Stimulated activated CD4-positive, alpha-beta T cell treated with anti-CD3 and anti-CD28 coated beads, Interleukin-4, amount 100 ng/mL, for 4 hours (primary cell): ENCODE measurements at regions not wholly inside any gene's neighbourhood (a gene's known extent, or its start where the extent isn't known, plus 50 kb on each side); places are given as distances from the start of the nearest gene placed in this dataset.

Experiments used
- DNase-seq, 2 experiments: peaks; one replicate each; pipeline ENCODE4 v3.0.0-alpha.2; 2020

DNA sequence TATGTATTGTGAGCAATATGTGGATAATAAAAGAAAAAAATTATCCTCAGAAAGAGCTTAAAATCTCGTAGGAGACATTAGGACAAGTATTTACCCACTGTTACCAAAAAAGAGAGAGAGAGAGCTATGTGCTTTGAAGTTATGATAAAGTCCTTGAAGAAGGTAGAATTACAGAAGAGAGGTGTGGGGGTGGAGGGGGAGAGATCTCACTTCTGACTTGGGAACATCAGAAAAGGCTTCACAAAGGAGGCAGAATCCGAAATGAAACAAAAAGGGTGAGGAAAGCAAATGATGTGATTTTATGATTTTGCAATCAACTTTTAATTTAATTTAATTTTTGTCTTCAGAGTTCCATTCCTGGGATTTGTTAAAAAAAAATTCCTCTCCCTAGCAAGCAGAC is 311.8 kb upstream of the ATP2B1 start:
- no peak for DNase-seq

DNA sequence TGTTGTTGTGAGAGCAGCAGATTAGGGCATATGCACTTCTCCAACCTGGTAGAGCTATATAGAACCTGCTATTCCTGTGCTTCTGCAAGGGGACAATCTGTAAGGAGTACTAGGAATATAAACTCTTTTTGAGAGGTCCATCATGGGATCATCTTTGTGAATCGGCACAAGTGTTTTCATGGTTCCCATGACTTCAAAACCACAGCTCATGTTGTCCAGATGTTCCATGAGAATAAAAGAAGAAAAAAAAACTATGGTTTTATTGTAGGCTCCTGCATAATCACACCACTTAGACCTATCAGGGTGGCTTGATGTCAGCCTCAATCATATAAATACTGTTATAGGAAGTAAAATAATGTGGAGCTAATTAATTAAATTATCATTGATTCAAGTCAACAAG is 311.4 kb upstream of the ATP2B1 start:
- no peak for DNase-seq

DNA sequence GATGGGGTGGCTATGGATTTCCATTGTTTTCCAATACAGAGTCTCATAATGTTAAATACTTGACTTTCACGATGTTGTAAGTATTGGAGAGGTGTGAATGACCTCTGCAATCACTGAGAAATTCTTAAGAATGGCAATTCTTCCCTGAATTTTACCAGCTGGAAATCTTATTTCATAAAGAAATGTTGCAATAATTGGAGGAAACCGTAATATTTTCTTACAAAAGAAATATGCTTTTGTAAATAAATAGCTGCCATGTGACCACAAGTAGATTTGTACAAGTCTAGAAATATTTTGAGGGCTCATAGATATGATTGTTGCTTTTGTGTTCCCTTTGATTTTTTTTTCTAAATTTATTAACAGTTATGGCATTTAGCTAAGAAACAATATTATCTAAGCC is 308.7 kb upstream of the ATP2B1 start:
- no peak for DNase-seq

DNA sequence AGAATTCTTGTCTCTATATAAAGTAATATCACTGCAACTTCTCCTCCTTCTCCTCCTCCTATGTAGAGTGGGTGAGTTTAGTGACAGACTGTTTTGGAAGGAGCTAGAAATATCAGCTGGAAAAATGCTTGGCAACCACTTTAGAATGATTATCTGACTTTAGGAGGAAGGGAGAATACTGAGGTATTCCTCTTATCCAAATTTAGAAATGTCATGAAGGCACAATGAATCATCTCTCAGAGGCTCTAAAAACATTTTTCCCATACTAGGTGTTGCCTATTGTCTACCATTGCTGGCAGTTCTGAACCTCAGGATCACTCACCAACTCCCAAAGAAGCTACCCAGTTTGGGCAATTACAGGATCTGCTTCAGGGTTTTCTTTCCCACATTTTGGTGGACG is 306.6 kb upstream of the ATP2B1 start:
- no peak for DNase-seq

DNA sequence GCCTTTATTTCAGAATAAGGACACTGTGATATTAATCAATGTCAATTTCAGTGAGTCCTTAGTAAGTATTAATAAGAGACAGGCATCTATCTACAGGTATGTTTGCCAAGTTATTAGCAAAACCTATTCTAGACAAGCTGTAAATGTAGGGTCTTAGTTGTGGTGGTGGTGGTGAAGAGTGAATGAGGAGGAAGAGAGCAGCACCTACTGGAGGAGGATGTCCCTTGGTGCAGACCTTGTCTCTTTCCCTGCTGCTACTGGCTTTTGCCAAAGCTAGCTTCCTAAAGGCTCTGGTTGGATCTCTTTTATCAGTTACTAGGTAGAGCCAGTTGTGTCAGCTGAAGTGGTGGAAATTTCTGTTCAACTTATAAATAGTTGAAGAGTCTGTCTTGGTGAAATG is 304.8 kb upstream of the ATP2B1 start:
- DNase-seq = no peak

DNA sequence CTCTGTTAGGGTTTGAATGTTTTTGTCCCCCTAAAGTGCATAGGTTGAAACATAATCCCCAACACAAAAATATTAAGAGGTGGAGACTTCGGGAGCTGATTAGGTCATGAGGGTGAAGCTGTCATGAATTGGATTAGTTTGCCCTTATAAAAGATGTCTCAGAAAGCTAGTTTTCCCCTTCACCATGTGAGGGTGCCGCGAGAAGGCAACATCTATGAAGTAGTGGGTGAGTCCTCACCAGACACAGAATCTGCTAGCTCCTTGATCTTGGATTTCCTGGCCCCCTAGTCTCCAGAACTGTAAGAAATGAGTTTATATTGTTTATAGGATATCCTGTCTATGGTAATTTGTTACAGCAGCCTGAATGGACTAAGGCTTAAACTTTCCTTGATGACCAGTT is 301.5 kb upstream of the ATP2B1 start:
- no peak for DNase-seq

DNA sequence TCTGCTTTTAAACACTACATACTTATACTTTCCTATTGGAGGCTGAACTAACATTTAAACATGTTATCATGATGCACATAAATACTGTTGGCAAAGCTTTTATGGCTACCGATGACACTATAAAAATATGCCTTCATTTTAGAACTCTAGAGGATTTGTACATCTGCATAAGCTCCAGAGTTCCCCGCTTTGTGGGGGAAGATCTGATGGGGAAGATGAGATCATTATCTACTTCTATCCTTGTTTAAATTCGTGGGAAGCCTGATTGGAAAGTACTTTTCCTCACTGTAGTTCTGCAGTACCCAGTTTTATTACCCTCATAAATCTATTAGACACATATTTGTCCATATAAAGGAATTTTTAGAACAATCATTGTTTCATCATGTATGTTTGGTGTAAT is 299.6 kb upstream of the ATP2B1 start:
- DNase-seq = no peak

DNA sequence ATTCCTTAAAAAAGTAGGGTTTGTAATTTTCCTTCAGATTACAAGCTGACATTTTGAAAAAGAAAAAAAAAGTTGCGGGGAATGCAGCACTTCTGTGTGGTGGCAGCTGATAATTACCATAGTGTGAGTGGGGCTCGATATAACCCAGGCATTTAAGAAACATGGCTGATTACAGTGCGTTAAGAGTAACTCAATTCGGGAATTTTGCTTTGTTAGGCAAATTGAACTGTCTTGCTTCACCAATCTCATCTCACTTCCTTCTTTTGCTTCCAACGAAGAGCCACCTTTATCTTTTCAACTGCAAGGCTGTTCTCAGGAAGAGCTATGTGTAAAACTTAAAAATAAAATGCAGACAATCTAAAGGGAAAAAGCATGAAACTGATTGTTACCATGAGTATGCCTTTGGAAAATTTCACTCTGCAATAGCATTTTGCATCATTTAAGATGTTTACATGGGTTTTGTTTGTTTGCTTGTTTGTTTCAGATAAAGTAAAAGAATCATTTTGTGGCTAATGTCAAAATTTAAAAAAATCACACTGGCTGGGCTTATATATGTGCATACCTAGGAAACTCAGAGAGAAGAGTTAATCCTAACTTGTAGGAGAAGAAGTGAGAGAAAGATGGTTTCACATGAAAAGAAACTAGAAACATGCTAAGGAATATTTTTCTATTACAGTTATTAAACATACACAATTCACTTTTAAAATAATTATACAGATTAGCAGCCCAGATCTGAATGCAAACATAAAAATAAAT is 295.9 kb upstream of the ATP2B1 start:
- DNase-seq = no peak

DNA sequence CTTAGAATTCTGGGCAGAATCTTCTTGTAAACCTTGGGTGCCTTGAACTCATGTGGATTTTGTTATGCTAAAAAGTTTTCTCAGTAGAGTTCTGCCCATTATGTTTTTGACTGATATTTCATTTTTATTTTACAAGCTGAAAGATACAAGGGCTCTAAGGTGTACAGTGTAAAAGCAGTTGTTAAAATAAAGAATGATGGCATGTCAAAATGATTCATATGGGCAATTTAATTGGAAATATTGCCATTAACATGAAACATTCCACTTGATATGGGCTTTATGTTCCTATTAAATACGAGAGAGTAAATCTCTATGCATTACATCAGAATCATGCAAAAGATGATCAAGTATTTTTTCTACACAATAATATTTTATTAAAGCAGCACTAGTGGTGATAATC is 295.1 kb upstream of the ATP2B1 start:
- DNase-seq = no peak

DNA sequence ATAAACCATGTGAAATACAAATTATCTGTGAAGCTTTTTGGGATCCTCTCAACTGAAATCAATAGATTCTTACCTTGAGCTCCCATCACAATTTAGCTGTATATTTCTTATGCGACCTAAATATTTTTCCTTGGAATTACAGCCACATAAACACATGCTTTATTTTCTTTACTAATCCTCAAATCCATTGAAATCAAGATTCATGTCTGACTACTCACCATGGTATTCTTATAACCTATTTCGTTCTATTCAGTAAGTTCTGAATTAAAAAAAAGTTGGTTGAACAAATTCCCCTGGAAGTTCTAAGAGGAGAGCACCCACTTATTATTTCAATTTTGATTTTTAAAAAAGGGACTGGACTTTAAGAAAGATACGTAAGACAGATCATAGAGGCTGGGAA is 292.1 kb upstream of the ATP2B1 start:
- no peak for DNase-seq

DNA sequence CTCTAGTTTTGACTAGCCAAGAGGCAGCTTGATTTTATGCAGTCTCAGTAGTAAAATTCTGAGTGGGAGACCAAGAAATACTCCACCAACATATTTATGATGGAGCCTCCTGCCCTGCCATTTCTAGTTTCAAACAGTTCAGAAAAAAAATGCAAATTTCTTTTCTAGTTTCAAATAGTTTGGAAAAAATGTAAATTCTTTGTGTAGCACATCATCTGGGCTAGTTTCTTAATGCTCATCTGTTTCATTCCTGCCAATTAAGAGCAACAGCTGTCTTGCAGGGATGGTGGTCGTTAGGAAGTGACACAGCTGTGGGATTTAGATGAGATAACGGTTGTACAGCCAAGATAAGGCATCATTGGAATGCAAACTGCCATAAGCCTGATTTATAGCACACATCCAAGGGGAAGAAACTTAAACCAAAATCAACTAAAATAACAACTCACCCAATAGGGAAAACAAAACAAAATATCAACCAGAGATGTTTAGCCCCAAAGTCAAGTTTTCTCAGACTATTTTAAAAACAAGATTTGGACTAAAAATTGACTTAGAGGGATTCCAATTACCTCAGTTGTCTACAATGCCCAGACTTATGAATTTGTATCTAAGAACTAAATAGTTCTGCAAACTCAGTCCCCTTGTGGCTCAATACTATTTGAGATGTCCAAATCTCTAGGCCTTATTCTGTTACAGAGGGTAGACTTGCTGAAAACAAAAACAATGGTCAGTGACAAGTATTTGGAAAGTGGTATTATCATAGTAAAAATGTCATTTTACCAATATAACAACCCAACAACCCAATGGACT is 291.3 kb upstream of the ATP2B1 start:
- no peak for DNase-seq

DNA sequence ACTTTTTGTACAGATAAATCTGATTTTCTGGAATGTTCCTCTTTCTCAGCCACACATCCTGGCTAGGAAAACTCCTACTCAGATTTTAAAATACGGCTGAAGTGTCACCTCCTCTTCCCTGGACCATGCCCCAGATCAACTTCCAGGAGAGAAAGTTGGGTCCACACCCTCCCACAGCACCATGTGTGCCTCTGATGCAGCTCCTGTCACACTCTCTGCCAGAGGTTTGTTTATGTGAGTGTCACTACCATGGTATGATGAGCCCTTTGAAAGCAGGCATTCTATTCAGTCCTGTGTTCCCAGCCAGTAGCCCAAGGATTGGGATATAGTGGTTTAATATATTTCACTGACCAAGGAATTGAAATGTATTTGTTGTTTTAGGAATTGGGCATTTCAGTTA is 287.2 kb upstream of the ATP2B1 start:
- no peak for DNase-seq

DNA sequence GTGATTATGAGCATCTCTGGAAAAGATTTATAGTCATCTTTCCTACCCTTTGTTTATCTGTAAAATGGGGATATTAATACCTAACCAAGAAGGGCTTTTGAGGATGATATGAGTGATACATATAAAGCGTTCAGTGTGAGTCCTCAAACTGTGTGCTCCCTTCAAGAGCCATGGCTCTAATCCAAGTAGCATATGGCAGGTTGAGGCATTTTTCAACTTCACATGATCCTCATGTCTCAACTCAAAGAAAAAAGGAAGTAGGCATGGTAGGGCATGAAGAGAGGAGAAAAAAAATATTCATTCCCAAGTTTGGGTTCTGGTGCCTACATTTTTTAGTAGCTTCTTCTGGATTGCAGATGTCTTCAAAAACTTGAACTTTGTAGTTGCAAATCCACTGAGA is 286.3 kb upstream of the ATP2B1 start:
- DNase-seq = no peak

DNA sequence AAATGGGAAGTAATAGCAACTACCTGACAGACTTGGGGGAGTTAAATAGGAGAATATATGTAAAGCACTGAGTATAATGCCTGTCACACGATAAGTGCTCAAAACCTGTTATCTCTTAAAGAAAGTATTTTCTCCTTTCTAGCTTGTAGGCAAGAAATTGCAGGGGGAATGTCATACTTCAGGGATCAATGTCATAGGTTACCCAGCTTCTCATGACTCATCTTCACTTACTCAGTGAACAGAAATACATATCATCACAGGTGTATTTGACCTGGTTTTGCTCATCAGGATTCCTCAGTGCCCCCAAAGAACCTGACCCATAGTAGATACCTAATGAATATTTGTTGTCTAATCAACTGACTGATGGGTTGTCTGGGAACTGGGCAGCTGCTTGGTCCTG is 285.0 kb upstream of the ATP2B1 start:
- DNase-seq = no peak

DNA sequence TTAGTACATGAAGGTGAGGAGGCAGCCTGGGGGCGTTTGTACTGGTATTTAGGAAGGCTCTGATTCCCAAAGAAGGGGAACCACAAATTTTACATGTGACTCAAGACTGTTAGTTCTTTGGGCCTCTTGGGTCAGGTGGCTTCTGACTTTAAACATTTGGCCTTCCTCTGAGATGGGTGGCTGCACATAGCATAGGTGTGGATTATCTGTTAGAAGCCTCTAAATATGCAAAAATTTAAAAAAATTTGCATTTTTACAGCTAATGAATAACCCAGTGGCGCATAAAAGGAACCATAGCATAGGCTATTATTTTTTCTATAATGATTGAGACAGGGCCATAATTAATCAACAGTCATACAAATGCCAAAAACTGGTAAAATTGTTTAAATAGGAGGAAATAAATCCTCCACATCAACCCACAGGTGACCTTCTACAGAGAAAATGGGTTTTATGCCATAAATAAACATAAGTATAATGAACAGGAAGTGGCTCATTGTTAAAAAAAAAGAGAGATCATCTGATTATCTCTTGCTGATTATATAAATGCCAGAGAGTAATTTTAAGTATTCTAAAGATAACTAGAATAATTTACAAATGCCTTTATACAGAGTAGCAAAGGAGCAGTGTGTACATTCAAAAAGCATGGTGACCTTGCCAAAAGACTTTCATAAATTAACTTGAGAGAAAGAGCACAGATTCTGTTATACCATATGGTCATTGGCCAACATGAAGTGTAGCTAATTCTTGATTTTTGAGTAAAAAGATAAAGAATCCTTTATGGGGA is 284.2 kb upstream of the ATP2B1 start:
- no peak for DNase-seq

DNA sequence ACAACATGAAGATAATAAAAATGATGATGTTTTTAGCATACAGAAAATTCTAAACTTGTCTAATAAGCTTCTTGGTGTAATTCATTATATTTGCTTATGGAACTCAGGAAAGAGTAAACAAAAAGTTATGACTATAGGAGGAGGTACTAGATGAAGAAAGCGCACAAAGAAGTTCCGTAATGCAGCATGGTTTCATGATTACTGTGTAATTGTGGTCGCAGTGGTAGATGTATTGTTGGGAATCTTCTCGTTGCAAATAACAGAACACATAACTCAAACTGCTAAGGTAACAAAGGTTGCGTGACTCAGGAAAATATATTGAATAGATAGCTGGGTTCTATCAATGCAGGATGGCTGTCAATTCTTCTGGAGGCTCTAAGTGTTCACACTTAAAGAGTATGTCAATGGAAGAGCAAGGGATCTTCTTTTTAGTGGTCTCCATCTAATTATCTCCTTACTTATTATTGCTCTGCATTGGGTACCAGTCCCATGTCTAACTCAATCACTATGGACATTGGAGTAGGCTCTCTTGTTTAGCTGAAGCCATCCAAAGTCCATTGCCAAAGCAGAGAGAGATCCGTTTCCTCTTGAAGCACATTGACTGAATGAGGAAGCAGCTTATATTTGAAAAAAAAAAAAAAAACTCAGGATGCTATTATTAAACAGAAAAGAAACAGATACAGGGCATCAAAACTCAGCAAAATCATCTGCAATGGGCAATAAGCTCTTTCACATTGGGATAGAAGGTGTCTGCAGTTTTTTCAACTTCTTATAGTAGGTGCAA is 283.4 kb upstream of the ATP2B1 start:
- no peak for DNase-seq

DNA sequence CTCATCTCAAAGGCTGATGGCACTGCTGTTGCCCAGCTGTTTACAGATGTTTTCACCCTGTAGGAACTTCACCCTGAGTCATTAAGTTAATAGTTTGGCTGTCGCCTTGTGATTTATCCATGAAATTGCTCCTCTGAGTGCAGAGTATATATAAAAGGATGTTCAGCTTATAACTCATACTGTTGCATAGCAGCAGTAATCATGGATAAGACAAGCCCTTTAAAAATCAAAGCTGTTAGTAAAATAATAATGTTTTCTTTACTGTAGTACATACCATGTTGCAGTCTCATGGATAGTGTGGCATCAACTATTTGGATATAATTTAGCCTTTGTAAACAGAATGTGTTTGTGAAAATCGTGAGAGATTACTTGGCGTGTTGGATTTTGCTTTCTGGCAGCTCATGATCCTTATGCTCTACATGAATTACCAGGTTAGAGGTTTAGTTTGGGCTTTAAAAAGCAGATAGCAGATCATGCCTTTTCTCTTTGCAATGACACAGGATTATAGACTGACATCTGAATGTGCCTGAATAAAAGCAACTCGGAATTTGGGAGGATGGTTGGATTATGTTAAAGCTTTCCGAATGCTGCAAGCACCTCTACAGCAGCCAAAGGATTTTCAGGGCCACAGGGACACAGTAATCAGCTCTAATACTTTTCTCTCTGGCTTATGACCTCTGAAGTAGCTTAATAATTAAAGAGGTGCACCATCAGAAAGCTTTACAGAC is 279.7 kb upstream of the ATP2B1 start:
- no peak for DNase-seq

DNA sequence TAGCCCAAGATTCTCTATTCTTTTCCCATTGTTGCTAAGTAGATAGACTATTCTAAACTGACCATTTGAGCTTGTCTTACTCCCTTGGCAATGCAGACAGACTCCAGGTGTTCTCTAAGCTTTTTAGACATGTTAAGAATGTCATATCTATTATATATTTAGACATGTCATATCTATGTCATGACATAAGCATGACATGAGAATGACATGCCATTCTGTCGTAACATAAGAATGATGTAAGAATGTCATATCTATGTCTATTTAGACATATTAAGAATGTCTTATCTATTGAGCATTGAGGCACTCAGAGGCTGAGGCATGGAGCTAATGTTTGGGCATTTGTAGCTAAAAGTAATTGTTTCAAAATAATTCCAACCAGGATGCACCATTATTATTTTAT is 277.3 kb upstream of the ATP2B1 start:
- DNase-seq = no peak

DNA sequence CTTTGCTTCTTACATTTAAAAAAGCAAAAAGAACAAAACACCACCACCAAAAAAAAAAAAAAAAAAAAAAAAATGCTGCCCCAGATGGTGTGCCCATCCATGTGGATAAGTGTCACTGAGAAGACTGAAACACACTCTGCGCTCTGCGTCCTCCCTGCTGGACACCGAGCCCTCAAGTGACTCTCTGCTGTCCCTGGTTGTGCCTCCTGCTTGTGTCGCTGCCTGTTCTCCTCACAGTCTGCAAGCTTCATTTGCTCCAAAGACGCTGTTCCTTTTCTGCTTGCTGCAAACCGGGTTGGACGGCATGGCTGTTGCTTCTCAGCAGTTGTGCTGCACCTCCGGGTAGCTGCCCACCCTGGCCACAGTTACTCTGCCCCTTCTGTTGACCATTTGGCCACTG is 276.2 kb upstream of the ATP2B1 start:
- DNase-seq = no peak

DNA sequence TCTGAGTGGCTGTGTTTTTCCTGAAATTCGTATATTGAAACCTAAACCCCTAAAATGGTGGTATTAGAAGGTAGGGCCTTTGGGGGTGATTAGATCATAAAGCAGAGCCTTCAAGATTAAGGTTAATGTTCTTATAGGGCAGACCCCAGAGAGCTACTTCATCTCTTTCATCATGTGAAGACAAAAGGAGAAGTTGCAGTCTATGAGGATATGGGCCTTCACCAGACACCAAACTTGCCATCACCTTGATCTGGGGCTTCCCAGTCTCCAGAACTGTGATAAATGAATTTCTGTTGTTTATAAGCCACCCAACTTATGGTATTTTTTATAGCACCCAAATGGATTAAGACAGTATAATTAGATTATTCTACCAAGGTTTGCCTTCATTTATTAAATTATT is 275.0 kb upstream of the ATP2B1 start:
- DNase-seq = no peak

DNA sequence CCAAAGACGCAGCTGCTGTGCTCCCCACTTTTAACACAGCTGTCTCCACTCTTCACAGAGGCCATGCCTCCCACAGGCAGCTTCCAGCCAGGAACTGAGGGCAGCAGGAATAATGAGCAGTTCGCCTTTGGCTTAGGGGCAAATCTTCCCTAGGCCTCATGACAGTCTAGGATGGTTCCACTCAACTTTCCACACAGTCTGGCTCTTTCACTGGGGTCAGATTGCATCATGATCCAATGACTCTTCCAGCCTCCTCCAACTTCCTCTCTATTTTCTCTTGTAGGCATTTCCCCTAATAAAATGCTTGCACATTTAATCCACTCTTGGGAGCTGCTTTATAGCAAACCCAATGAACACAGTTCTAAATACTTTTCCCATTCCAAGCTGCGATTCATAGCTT is 271.6 kb upstream of the ATP2B1 start:
- no peak for DNase-seq

DNA sequence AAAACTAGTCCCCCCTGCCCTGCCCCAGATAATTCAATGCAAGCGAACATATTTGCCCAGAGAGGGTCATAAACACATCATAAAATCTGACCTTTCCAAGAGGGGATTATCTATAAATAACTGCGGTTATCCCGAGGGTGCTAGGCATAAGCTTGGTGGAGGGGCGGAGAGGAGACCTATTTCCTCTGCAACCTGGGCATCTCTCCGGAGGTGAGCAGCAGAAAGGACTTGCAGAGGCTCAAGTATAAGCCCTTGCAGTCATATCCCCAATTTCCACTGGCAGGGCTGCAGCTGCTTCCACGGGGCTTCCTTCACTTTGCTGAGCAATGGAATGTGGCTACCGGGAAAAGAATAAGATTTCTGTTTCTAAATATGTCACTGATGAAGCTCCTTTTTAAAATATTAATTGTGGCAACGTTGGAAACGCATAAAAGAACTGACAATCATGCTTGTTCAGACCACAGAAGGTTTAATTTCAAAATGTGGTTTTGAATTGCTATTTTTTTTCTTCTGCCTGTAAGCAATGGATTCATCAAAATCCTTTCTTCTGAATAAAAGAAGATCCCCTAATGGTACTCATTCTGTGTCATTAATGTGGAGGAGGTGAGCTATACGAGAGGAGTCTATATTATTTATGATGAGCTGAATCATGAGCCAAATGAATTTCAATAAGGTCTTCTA is 268.9 kb upstream of the ATP2B1 start:
- no peak for DNase-seq
